ENCODE measurements at regions not wholly inside any gene's neighbourhood (a gene's known extent, or its start where the extent isn't known, plus 50 kb on each side); places are given as distances from the start of the nearest gene placed in this dataset.

DNA sequence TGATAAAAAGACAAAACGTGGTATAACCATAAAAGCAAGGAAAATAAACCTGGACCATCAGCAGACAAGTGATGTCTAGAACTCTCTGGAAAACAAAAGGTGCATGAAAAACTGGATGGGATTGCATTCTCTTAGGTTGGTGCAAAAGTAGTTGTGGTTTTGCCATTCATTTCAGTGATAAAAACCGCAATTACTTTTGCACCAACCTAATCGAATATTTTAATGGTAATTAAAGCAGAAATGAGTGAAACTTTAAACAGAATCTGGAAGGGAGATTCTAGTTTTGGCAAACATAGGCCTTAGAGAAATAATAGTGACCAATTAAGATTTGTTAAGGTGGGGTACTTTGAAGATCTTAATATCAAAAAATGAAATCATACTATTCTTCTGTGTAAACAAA lies 800.8 kb upstream of the GYPC start:
- 4% methylated on average over 3 of the region's 3 CpGs for WGBS (ENCODE audit: insufficient coverage, insufficient replicate concordance, low lambda C conversion rate, missing lambda C conversion rate)
- BruUV-seq (replicated peaks) = no TSS peak
- FAIRE-seq = no peak
- H3K36me3 ChIP-seq (ENCODE audit: control insufficient read depth in 2 of 2, insufficient read depth in 2 of 2, low read length in 1 of 2) = no peaks in the 10 kb centered on the region
- no peak overlapping the region for H2AFZ ChIP-seq (ENCODE audit: control insufficient read depth, low read depth, low read length)
- ATAC-seq = no peak
- H3K27me3 ChIP-seq (replicated peaks in 1 of 2; ENCODE audit: control insufficient read depth in 2 of 2, insufficient read depth in 2 of 2, low read length in 1 of 2) = no peaks in the 10 kb centered on the region
- no peak overlapping the region for H3K4me2 ChIP-seq (ENCODE audit: control insufficient read depth, insufficient read depth)
- in situ Hi-C loops (cut with MboI) (no loop called here), intact Hi-C loops (cut with micrococcal nuclease; ENCODE audit: unreplicated experiment) (no loop called here)
- H3K9me3 ChIP-seq (replicated peaks; ENCODE audit: control insufficient read depth, insufficient read depth, low read length) = no peaks in the 10 kb centered on the region
- no peak overlapping the region for H3K27ac ChIP-seq (ENCODE audit: control insufficient read depth, insufficient read depth)
- RAD21 ChIA-PET (ENCODE audit: unreplicated experiment) = no interaction called here
- CTCF ChIA-PET = no interaction called here
- SMC1A ChIA-PET (ENCODE audit: uncharacterized antibody, unreplicated experiment) = no interaction called here
- H3K79me2 ChIP-seq (ENCODE audit: control insufficient read depth, insufficient read depth, low read length) = no peaks in the 10 kb centered on the region
- H3K9ac ChIP-seq (ENCODE audit: control insufficient read depth, insufficient read depth, low read length) = no peak overlapping the region
- no peaks in the 10 kb centered on the region for H4K20me1 ChIP-seq (ENCODE audit: control insufficient read depth, insufficient read depth)
- POLR2A ChIA-PET = no interaction called here
- TF ChIP-seq, protein P1, sequence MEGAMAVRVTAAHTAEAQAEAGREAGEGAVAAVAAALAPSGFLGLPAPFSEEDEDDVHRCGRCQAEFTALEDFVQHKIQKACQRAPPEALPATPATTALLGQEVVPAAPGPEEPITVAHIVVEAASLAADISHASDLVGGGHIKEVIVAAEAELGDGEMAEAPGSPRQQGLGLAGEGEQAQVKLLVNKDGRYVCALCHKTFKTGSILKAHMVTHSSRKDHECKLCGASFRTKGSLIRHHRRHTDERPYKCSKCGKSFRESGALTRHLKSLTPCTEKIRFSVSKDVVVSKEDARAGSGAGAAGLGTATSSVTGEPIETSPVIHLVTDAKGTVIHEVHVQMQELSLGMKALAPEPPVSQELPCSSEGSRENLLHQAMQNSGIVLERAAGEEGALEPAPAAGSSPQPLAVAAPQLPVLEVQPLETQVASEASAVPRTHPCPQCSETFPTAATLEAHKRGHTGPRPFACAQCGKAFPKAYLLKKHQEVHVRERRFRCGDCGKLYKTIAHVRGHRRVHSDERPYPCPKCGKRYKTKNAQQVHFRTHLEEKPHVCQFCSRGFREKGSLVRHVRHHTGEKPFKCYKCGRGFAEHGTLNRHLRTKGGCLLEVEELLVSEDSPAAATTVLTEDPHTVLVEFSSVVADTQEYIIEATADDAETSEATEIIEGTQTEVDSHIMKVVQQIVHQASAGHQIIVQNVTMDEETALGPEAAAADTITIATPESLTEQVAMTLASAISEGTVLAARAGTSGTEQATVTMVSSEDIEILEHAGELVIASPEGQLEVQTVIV (IDR thresholded peaks at IDR 0.05; ENCODE audit: borderline replicate concordance, partially characterized antibody) = no peak
- peak; percentile 56; the same call in 1 of the 2 replicates for TF ChIP-seq ZBTB40 (IDR thresholded peaks at IDR 0.05; ENCODE audit: borderline replicate concordance)
- DNase-seq (ENCODE audit: low read depth, low spot score) = no peak
- no peak overlapping the region for H3K4me3 ChIP-seq
- H3K4me1 ChIP-seq (ENCODE audit: control insufficient read depth, insufficient read depth, low read length) = no peaks in the 10 kb centered on the region

Data from GM12878 (cell line).